Activated naive CD8-positive, alpha-beta T cell (primary cell): ENCODE measurements at regions not wholly inside any gene's neighbourhood (a gene's known extent, or its start where the extent isn't known, plus 50 kb on each side); places are given as distances from the start of the nearest gene placed in this dataset.
"Not testable (repeated sequence)": the region's sequence is repeated elsewhere in the genome, so short reads cannot be mapped to it uniquely, and the experiment has no call there.

Source experiments
- H3K27ac Mint-ChIP-seq: one replicate; pipeline ENCODE4 v1.8.0; 2021; ENCODE audit warnings: mixed read lengths
- H3K27me3 Mint-ChIP-seq: one replicate; pipeline ENCODE4 v1.8.0; 2021; ENCODE audit warnings: mixed read lengths
- H3K36me3 Mint-ChIP-seq: one replicate; pipeline ENCODE4 v1.8.0; 2021; ENCODE audit warnings: mixed read lengths
- H3K4me1 Mint-ChIP-seq: one replicate; pipeline ENCODE4 v1.8.0; 2021; ENCODE audit warnings: low read depth, mixed read lengths
- H3K4me3 Mint-ChIP-seq: one replicate; pipeline ENCODE4 v1.8.0; 2021; ENCODE audit warnings: mild to moderate bottlenecking, mixed read lengths
- H3K9me3 Mint-ChIP-seq: one replicate; pipeline ENCODE4 v1.8.0; 2021; ENCODE audit warnings: low read depth, mixed read lengths

DNA sequence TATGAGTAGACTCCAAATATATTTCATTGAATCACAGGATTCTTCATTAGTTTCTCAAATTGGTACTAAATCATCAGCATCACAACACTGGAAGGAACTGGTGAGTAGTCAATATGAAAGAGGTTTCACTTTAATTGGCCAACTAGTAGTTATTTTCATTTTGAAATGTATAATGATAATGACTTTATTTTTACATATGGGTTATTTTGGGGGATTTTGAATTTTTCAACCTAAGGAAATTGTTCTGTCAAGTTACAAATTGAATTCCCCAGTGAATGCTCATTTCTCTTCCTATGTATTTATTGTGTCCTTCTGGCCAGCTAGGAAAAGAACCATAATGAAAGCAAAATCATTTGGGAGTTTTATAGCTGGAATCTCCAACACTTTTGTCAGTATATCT, 174.2 kb upstream of the ATP2B1 start:
- peaks cover 3% of the 10 kb centered on the region for H3K36me3 Mint-ChIP-seq
- H3K27ac Mint-ChIP-seq, result peak overlapping the region; percentile 28
- H3K9me3 Mint-ChIP-seq, result no peaks in the 10 kb centered on the region
- no peak overlapping the region for H3K4me3 Mint-ChIP-seq
- no peaks in the 10 kb centered on the region for H3K27me3 Mint-ChIP-seq
- H3K4me1 Mint-ChIP-seq, result peaks cover 52% of the 10 kb centered on the region

DNA sequence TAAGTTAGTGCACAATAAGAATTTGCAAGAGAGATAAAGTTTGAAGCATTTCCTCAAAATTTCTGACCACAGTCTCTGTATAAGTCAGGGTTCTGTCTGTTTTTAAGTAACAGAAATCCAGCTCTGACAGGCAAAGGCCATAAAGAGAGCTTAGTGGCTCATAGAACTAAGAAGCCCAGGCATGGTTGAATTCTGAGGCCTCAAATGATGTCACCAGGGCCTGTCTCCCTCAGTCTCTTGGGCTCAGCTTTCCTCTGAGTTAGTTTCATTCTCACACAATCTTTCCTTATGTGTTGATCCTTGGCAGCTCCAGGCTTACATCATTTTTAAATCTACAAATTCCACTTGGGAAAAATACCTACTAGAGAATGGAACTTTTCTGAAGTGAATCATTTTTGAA, 173.4 kb upstream of the ATP2B1 start:
- no peaks in the 10 kb centered on the region for H3K9me3 Mint-ChIP-seq
- H3K27me3 Mint-ChIP-seq, result no peaks in the 10 kb centered on the region
- H3K27ac Mint-ChIP-seq, result peak overlapping the region; percentile 75
- H3K36me3 Mint-ChIP-seq, result peaks cover 3% of the 10 kb centered on the region
- peak overlapping the region; percentile 58 for H3K4me3 Mint-ChIP-seq
- peaks cover 52% of the 10 kb centered on the region for H3K4me1 Mint-ChIP-seq

DNA sequence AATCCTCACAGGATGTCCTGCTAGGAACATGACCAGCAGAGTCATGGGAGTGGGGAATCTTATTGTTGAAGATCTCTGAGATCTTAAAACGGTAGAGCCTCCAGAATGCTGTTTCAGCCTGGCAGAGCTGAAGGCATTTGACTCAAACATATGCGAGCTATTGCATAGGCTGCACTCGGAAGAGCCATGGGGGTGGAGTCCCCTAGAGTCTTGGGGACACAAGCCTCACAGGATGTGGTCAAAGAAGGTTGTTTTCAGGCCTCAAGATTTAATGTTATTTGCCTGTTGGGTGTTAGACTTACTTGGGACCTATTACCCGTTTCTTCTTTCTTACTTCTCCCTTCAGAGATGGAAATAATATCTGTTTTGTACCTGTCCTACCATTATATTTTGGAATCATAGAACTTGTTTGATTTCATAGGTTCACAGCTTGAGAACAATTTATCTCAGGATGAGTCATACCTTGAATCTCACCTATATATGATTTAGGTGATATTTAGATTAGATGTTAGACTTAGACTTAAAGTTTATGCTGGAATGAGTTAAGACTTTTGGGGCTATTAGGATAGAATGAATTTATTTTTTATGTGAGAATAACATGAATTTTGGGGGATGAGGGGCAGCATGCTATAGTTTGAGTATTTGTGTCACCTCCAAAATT, 172.2 kb upstream of the ATP2B1 start:
- H3K36me3 Mint-ChIP-seq, result peaks cover 2% of the 10 kb centered on the region
- no peaks in the 10 kb centered on the region for H3K9me3 Mint-ChIP-seq
- no peaks in the 10 kb centered on the region for H3K27me3 Mint-ChIP-seq
- peak overlapping the region; percentile 75 for H3K27ac Mint-ChIP-seq
- peak overlapping the region; percentile 58 for H3K4me3 Mint-ChIP-seq
- H3K4me1 Mint-ChIP-seq, result peaks cover 55% of the 10 kb centered on the region

DNA sequence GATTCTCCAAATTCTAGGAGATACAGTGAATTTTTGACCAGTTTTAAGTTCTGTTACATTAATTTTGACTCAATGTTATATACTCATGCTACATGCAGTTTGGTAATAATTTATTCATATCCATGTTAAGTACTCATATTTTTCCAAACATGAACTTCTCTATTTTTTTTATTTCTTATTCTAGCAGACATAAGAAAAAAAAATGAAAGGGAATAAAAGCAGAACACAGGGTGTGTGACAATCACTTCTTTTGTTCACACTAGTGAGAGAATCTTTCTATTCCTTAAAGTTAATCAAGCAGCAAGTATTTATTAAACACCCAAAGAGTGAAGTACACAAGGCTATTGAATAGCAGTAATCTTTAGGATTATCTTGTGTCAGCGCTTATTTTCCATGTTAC, 171.1 kb upstream of the ATP2B1 start:
- no peak overlapping the region for H3K27ac Mint-ChIP-seq
- H3K4me3 Mint-ChIP-seq, result no peak overlapping the region
- H3K36me3 Mint-ChIP-seq, result peaks cover 2% of the 10 kb centered on the region
- no peaks in the 10 kb centered on the region for H3K9me3 Mint-ChIP-seq
- H3K27me3 Mint-ChIP-seq, result no peaks in the 10 kb centered on the region
- H3K4me1 Mint-ChIP-seq, result peaks cover 55% of the 10 kb centered on the region

DNA sequence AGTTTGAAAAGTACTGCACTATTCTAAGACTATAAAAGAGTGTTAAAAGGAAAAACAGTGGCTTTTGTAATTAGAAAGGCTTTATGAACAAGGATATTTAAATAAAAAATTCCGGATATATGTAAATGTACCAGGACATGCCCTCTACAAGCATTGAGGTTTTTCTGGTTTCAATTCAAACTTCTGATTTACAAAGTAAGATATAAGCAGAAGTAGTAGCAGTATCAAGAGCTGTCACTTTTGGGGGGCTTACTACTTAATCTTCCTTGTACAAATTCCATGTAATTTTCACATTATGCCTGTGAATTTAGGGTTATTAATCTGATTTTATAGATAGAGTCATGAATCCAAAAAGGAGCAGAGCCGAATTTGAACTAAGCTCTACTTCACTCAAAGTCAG, 170.3 kb upstream of the ATP2B1 start:
- H3K27ac Mint-ChIP-seq, result no peak overlapping the region
- no peak overlapping the region for H3K4me3 Mint-ChIP-seq
- H3K27me3 Mint-ChIP-seq, result no peaks in the 10 kb centered on the region
- H3K9me3 Mint-ChIP-seq, result no peaks in the 10 kb centered on the region
- peaks cover 2% of the 10 kb centered on the region for H3K36me3 Mint-ChIP-seq
- peaks cover 52% of the 10 kb centered on the region for H3K4me1 Mint-ChIP-seq

DNA sequence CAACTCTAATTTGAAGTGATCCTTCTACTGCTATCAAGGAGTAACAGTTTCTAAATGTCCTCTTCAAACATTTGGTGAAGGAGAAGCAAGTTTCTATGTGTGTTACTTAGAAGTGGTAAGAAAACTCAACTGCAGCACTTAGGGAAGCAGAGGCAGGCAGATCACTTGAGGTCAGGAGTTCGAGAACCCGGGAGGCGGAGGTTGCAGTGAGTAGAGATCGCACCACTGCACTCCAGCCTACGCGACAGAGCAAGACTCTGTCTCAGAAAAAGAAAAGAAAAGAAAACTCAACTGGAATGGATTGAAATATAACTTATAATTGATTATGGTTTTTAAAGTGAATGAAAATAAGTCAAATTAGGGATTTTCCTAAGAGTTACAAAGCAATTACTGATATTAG, 169.7 kb upstream of the ATP2B1 start:
- Mint-ChIP-seq H3K4me3 (peak overlapping the region; percentile 8), H3K27ac (no peak overlapping the region), H3K9me3 (no peaks in the 10 kb centered on the region), H3K4me1 (peaks cover 45% of the 10 kb centered on the region), H3K36me3 (peaks cover 2% of the 10 kb centered on the region), H3K27me3 (no peaks in the 10 kb centered on the region)

DNA sequence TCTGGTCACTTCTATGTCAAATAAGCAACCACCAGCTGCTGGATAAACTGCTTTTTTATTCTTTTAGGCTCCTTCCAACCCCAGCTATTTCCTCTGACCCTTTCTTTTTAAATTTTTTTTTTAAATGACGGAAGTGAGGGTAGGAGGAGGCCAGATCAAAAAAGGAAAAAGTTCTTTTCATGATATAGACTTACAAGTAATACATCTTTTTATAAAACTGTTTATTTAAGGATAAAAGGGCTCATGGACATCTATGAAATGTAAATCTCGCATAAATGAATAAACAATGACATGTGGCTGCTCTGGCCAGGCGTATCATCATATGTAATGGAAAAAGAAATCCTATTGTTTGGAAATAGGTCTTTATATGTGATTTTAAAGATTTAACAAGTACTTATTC, 169.0 kb upstream of the ATP2B1 start:
- no peak overlapping the region for H3K4me3 Mint-ChIP-seq
- H3K36me3 Mint-ChIP-seq, result peaks cover 2% of the 10 kb centered on the region
- H3K27ac Mint-ChIP-seq, result no peak overlapping the region
- no peaks in the 10 kb centered on the region for H3K9me3 Mint-ChIP-seq
- peaks cover 40% of the 10 kb centered on the region for H3K4me1 Mint-ChIP-seq
- H3K27me3 Mint-ChIP-seq, result no peaks in the 10 kb centered on the region

DNA sequence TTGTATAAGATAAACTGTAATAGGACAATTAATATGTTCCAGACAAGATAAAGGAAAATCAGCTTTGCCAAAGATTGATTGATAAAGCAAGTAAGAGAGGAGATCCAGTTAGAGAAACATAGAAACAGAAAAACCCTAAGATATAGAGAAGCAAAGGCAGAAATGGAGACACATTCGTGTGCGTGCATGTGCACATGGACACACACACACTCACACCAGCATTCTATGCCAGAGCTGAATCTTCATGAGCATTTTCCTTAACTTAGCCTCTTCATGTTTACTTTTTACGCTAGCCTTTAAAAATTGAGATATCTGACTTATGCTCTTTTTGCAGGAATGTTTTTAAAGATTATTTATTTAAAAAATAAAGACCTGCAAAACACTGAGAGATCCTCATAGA, 168.5 kb upstream of the ATP2B1 start:
- H3K4me3 Mint-ChIP-seq, result no peak overlapping the region
- H3K9me3 Mint-ChIP-seq, result peaks cover 3% of the 10 kb centered on the region
- no peaks in the 10 kb centered on the region for H3K27me3 Mint-ChIP-seq
- peaks cover 2% of the 10 kb centered on the region for H3K36me3 Mint-ChIP-seq
- peaks cover 36% of the 10 kb centered on the region for H3K4me1 Mint-ChIP-seq
- H3K27ac Mint-ChIP-seq, result no peak overlapping the region

DNA sequence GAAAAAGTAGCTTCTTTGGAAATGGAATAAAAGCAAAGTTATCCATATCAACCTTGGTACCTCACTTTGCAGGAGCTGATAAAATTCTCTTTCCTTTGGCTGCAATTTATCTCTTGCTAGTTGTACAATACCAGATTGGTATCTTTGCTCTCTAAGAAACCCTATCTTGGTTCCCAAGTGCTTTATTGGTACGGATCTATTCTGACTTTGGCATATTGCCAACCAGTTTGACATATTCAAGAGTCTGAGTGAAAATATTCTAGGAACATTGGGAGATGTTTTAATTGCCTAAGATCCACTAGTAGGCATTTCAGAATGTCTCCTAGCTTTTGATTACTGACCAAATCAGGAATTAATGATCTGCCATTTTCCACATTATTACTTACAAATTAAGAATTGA, 167.2 kb upstream of the ATP2B1 start:
- Mint-ChIP-seq H3K4me3 (no peak overlapping the region), H3K4me1 (peaks cover 23% of the 10 kb centered on the region)

DNA sequence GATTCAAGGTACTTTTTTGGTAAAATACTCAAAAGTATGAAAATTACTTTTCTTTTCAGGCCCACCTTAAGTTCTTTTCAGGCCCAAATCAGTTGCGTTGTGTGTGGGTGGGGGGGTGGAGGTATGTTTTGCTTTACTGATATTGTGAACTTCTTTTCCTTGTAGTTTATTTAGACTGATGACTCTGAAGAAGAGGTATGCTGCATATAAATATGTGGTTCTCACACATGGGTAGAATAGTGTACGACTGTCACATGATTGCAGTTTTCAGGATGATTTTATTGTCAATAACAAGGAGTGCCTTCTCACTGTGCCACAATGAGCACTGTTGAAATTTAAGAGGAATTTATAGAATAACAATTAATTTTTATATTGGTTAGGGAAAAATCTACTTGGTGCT, 166.6 kb upstream of the ATP2B1 start:
- Mint-ChIP-seq H3K36me3 (peaks cover 6% of the 10 kb centered on the region), H3K4me3 (no peak overlapping the region), H3K9me3 (peaks cover 10% of the 10 kb centered on the region), H3K4me1 (peaks cover 18% of the 10 kb centered on the region), H3K27me3 (no peaks in the 10 kb centered on the region), H3K27ac (no peak overlapping the region)

More for the DNA sequence above, 167.2 kb upstream of the ATP2B1 start:
- H3K27me3 Mint-ChIP-seq, result no peaks in the 10 kb centered on the region
- H3K36me3 Mint-ChIP-seq, result peaks cover 4% of the 10 kb centered on the region
- H3K27ac Mint-ChIP-seq, result no peak overlapping the region
- peaks cover 9% of the 10 kb centered on the region for H3K9me3 Mint-ChIP-seq

DNA sequence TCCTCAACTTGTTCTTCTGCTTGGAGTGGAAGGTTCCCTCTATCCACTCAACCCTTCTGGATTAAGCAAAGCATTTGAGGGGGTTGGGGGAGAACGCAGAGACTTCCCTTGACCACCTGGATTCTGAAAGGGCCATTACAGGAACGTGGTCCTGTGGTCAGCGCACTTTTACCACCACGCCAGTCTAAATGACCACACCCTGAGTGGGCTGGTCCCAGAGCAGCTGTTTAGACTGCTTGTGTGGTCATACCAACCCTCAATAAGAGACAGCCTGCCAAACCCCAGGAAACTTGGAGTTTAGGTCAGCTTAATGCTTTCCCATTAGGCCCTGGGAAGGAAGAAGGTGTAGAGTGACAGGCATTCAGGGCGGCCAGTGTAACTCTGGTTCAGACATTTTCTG, 165.5 kb upstream of the ATP2B1 start:
- Mint-ChIP-seq H3K27ac (no peak overlapping the region), H3K4me1 (peaks cover 12% of the 10 kb centered on the region), H3K36me3 (peaks cover 8% of the 10 kb centered on the region), H3K9me3 (peaks cover 13% of the 10 kb centered on the region), H3K27me3 (no peaks in the 10 kb centered on the region), H3K4me3 (no peak overlapping the region)

DNA sequence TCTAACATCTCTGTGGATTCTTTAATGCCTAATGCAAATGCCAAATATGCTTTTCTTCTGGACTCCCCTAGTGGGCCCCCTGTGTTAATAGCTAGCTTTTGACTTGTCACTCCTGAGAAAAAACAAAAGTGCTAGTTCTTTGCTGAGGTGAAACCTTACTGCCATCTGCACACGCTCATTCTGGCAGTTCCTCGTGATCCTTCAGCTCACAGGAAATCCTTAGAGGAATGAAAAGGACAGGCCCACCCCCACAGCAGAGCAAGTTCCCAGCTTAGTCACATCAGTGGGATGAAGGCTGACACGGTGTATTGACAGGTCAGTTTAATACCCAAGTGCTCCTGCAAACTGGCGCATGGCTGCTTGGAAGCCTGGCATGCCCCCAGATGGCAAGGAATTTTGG, 165.1 kb upstream of the ATP2B1 start:
- H3K27ac Mint-ChIP-seq, result no peak overlapping the region
- H3K4me1 Mint-ChIP-seq, result peaks cover 8% of the 10 kb centered on the region
- H3K36me3 Mint-ChIP-seq, result peaks cover 8% of the 10 kb centered on the region
- no peak overlapping the region for H3K4me3 Mint-ChIP-seq
- peaks cover 13% of the 10 kb centered on the region for H3K9me3 Mint-ChIP-seq
- H3K27me3 Mint-ChIP-seq, result no peaks in the 10 kb centered on the region

DNA sequence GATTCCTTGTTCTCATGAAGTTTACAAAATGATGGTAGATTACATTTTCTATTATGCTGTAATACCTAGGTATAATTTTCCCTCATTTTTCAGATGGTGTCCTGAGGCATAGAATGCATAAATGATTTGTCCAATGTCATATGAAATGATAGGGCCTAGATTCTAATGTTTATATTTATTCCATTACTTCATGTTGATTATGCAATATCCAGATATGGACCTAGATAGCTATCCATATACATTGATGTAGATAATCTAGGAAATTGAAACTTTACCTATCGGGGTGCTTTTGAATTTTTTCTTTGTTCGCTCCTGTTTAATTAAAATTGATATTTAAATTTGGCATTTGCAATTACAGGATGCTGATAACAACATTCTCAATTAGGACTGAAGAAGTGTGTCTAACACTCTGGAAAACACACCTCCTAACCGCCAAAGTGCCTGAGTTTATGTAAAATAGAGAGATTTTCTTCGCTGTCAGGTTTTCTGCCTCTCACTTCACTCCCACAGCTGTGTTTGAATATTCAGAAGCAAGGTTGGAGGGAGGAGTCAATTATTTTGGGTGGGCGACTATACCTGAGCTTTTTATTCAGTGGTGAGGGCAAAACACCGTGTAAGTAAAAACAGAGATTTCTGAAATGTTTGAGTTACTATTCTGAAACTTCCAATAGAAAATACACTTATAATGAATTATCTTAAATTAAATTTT, 164.4 kb upstream of the ATP2B1 start:
- Mint-ChIP-seq H3K4me3 (no peak overlapping the region), H3K27ac (no peak overlapping the region)

DNA sequence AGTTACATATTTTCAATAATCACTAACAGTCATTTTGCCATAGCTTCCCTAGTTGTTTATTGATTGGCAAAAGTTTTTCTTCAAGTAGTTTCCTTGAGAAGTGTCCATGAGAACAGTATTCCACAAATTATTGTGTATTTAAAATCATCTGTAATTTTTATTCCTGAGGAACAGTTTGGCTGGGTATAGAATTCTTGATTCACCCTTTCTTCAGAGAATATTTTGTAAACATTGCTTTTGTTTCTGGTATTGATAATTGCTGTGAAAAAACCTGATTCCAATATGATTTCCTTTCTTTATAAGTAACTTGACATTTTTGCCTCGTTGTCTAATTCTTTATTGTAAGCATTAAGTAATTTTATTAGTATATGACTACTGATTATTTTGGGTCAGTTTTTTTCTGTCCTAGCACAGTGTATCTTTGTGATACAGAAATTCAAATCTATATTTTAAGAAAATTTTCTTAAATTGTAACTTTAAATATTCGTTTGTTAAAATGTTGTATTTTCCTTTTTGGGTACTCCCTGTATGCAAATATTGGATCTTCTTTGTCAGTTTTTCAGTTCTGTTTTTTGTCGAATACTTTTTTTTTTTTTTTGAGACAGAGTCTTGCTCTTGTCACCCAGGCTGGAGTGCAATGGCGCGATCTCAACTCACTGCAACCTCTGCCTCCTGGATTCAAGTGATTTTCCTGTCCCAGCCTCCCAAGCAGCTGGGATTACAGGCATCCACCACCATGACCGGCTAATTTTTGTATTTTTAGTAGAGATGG, 162.0 kb upstream of the ATP2B1 start:
- Mint-ChIP-seq H3K27ac (no peak overlapping the region), H3K9me3 (peaks cover 13% of the 10 kb centered on the region), H3K36me3 (peaks cover 8% of the 10 kb centered on the region), H3K4me3 (no peak overlapping the region), H3K27me3 (no peaks in the 10 kb centered on the region), H3K4me1 (no peaks in the 10 kb centered on the region)

More for the DNA sequence above, 164.4 kb upstream of the ATP2B1 start:
- Mint-ChIP-seq H3K9me3 (peaks cover 13% of the 10 kb centered on the region), H3K36me3 (peaks cover 8% of the 10 kb centered on the region), H3K27me3 (no peaks in the 10 kb centered on the region), H3K4me1 (peaks cover 3% of the 10 kb centered on the region)

DNA sequence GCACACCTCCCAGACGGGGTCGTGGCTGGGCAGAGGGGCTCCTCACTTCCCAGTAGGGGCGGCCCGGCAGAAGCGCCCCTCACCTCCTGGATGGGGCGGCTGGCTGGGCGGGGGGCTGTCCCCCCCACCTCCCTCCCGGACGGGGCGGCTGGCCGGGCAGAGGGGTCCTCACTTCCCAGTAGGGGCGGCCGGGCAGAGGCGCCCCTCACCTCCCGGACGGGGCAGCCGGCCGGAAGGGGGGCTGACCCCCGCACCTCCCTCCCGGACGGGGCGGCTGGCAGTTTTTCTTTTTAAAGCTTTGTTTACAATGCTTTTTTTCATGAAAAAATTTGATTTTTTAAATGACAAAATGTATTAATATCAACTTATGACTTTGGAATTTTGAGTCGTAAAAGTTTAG, 159.0 kb upstream of the ATP2B1 start:
- H3K27me3 Mint-ChIP-seq, H3K27ac Mint-ChIP-seq, H3K4me3 Mint-ChIP-seq: not testable (repeated sequence)
- Mint-ChIP-seq H3K4me1 (peaks cover 25% of the 10 kb centered on the region), H3K9me3 (peaks cover 13% of the 10 kb centered on the region), H3K36me3 (peaks cover 11% of the 10 kb centered on the region)
